OCI-LY3 (cell line): ENCODE measurements at regions not wholly inside any gene's neighbourhood (a gene's known extent, or its start where the extent isn't known, plus 50 kb on each side); places are given as distances from the start of the nearest gene placed in this dataset.
A peak's percentile ranks its signal among the peaks of the same experiment; 100 is the strongest.

Experiments
- H2AFZ ChIP-seq: fragments of 200-600, 300-600 bp; shearing (Covaris generic); 2 replicates; pipeline ENCODE4 v1.6.0; 2014; ENCODE audit warnings: antibody characterized with exemption, low read depth, low read length
- H3K27ac ChIP-seq: fragments of 200-600, 300-600 bp; sonication (generic); 2 replicates; pipeline ENCODE4 v1.5.1; 2014; ENCODE audit warnings: mild to moderate bottlenecking, low read length, moderate library complexity, mixed read lengths
- H3K27me3 ChIP-seq: fragments of 200-600, 300-600 bp; sonication (generic); 2 replicates; pipeline ENCODE4 v1.6.1; 2014; ENCODE audit warnings: low read depth, low read length, mixed read lengths
- H3K36me3 ChIP-seq: fragments of 200-600, 300-600 bp; sonication (generic); replicated peaks from 2 replicates; pipeline ENCODE3; 2014; ENCODE audit warnings: low read depth, low read length, mixed read lengths
- H3K4me1 ChIP-seq: fragments of 300-600, 200-600 bp; sonication (generic); 2 replicates; pipeline ENCODE4 v1.6.1; 2014; ENCODE audit warnings: low read length, mixed read lengths
- H3K4me2 ChIP-seq: fragments of 200-600, 300-600 bp; sonication (generic); 2 replicates; pipeline ENCODE4 v1.6.1; 2014; ENCODE audit warnings: low read length, mixed read lengths
- H3K4me3 ChIP-seq: fragments of 300-600, 200-600 bp; sonication (generic); 2 replicates; pipeline ENCODE4 v1.5.1; 2014; ENCODE audit warnings: antibody characterized with exemption, mild to moderate bottlenecking, low read length, moderate library complexity
- H3K79me2 ChIP-seq: fragments of 300-600, 200-600 bp; shearing (Covaris generic); 2 replicates; pipeline ENCODE4 v1.6.1; 2014; ENCODE audit warnings: mild to moderate bottlenecking, low read length, mixed read lengths
- H3K9ac ChIP-seq: fragments of 300-600, 200-600 bp; shearing (Covaris generic); 2 replicates; pipeline ENCODE4 v1.6.0; 2014; ENCODE audit warnings: mild to moderate bottlenecking, low read length, moderate library complexity
- H3K9me3 ChIP-seq: fragments of 200-600, 300-600 bp; shearing (Covaris generic); 2 replicates; pipeline ENCODE4 v1.6.1; 2014; ENCODE audit warnings: low read length, mixed read lengths; ENCODE audit not compliant: insufficient read depth
- H4K20me1 ChIP-seq: fragments of 200-600, 300-600 bp; sonication (generic); 2 replicates; pipeline ENCODE4 v1.6.1; 2016; ENCODE audit warnings: low read length, mixed read lengths; ENCODE audit not compliant: insufficient read depth
- CTCF ChIP-seq: fragments of 200-600, 300-600 bp; sonication (generic); IDR thresholded peaks from 2 replicates; pipeline ENCODE4 v1.5.1; 2014; ENCODE audit warnings: antibody characterized with exemption, low read length, low read depth
- EZH2phosphoT487 ChIP-seq: fragments of 200-600 bp; shearing (Covaris generic); IDR thresholded peaks from 2 replicates; pipeline ENCODE4 v1.6.1; 2018; ENCODE audit warnings: antibody characterized with exemption, mixed run types, low read depth

GRCh38 chr13:74795526-74795925, 661.3 kb upstream of the KLF12 start:
- Histone ChIP-seq H3K27ac (no peak overlapping the region), H3K4me3 (no peak overlapping the region), H3K79me2 (no peaks in the 10 kb centered on the region), H4K20me1 (no peaks in the 10 kb centered on the region), H3K9me3 (no peaks in the 10 kb centered on the region), H3K4me1 (no peaks in the 10 kb centered on the region), H2AFZ (no peak overlapping the region), H3K36me3 (no peaks in the 10 kb centered on the region), H3K4me2 (no peak overlapping the region), H3K9ac (no peak overlapping the region), H3K27me3 (no peaks in the 10 kb centered on the region)
- TF ChIP-seq CTCF (no peak), EZH2phosphoT487 (no peak)

DNA sequence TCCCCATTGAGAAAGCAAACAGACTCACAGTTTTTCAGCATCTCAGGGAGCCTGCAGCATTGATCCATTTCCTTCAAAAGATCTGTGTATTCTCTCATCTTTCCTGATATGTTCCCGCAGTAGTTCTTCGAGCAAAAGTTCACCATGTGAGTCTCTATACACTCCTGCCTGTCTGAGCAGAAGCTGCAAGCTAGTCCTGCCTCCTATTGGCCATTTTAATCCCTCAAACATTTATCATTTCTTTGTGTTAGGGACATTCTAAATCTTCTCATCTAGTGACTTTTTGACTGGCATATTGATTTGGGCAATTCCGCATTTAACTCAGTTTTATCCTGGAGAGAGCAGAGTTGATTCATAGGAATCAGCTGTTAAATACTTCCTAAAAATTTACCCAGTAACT, 660.4 kb upstream of the KLF12 start:
- no peaks in the 10 kb centered on the region for H3K79me2 ChIP-seq
- no peaks in the 10 kb centered on the region for H3K9me3 ChIP-seq
- 0 out of 2 replicates have a peak overlapping the region, but pooled peaks have one; percentile 7 for H2AFZ ChIP-seq
- H3K36me3 ChIP-seq = no peaks in the 10 kb centered on the region
- no peaks in the 10 kb centered on the region for H3K27me3 ChIP-seq
- H3K9ac ChIP-seq = no peak overlapping the region
- no peak overlapping the region for H3K4me3 ChIP-seq
- TF ChIP-seq EZH2phosphoT487 (no peak), CTCF (peak; percentile 19; the same call in 1 of the 2 replicates)
- H3K4me2 ChIP-seq = no peak overlapping the region
- no peaks in the 10 kb centered on the region for H3K4me1 ChIP-seq
- H4K20me1 ChIP-seq = no peaks in the 10 kb centered on the region
- H3K27ac ChIP-seq = no peak overlapping the region

DNA sequence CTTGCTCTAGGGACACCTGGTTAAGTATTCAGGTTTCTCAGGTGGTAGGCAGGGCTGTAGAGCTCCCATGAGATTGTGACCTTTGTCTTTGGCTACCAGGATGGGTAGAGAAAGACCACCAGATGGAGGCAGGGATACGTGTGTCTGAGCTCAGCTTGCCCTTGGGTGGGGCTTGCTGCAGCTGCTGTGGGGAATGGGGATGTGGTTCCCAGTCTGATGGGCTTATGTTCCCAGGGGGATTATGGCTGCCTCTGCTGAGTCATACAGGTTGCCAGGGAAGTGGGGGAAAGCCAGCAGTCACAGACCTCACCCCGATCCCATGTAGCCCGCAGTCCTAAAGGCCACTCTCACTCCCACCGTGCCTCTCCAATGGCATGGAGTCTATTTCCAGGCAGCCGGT, 659.9 kb upstream of the KLF12 start:
- H4K20me1 ChIP-seq = no peaks in the 10 kb centered on the region
- H3K36me3 ChIP-seq = no peaks in the 10 kb centered on the region
- H3K27me3 ChIP-seq = no peaks in the 10 kb centered on the region
- no peak overlapping the region for H3K9ac ChIP-seq
- no peak overlapping the region for H3K4me2 ChIP-seq
- no peak overlapping the region for H3K4me3 ChIP-seq
- H3K9me3 ChIP-seq = no peaks in the 10 kb centered on the region
- no peaks in the 10 kb centered on the region for H3K79me2 ChIP-seq
- H2AFZ ChIP-seq = no peak overlapping the region
- TF ChIP-seq EZH2phosphoT487 (no peak), CTCF (no peak)
- no peaks in the 10 kb centered on the region for H3K4me1 ChIP-seq
- H3K27ac ChIP-seq = no peak overlapping the region

- H2AFZ ChIP-seq = no peak overlapping the region
These were observed 650.8 kb upstream of the KLF12 start for GRCh38 chr13:74784959-74785358.

More at GRCh38 chr13:74784959-74785358, 650.8 kb upstream of the KLF12 start:
- Histone ChIP-seq H3K4me3 (no peak overlapping the region), H3K27me3 (no peaks in the 10 kb centered on the region; the same call in 1 of the 2 replicates), H3K9me3 (no peaks in the 10 kb centered on the region), H3K27ac (no peak overlapping the region), H3K79me2 (no peaks in the 10 kb centered on the region), H3K9ac (no peak overlapping the region), H3K4me2 (no peak overlapping the region), H4K20me1 (no peaks in the 10 kb centered on the region), H3K36me3 (no peaks in the 10 kb centered on the region), H3K4me1 (no peaks in the 10 kb centered on the region)
- no peak for TF ChIP-seq EZH2phosphoT487
- no peak for TF ChIP-seq CTCF
